CD8-positive, alpha-beta memory T cell (primary cell): ENCODE measurements at regions not wholly inside any gene's neighbourhood (a gene's known extent, or its start where the extent isn't known, plus 50 kb on each side); places are given as distances from the start of the nearest gene placed in this dataset.

ENCODE experiments used
- CTCF ChIA-PET: fragments of 350-600 bp; sonication (Branson Sonifier 250); formaldehyde crosslinking; loops from one replicate; lab custom pipeline; 2021; ENCODE audit warnings: antibody characterized with exemption; lab: Charles Lee
- POLR2A ChIA-PET: fragments of 350-600 bp; sonication (Branson Sonifier 250); formaldehyde crosslinking; loops from one replicate; lab custom pipeline; 2021; ENCODE audit warnings: antibody characterized with exemption; lab: Charles Lee
- DNase-seq, 5 donors: peaks; one replicate each; pipeline versions ENCODE4 v3.0.0 to v3.0.0-alpha.2; 2020 to 2022; ENCODE audit warnings: mixed read lengths in 1 of 5
- H3K27ac ChIP-seq: one replicate; pipeline ENCODE4 v1.7.0; 2013; ENCODE audit warnings: low read depth, mild to moderate bottlenecking, low read length, moderate library complexity
- H3K27me3 ChIP-seq: 2 replicates; pipeline ENCODE4 v1.7.0; 2013; ENCODE audit warnings: low read length, mild to moderate bottlenecking; ENCODE audit not compliant: insufficient read depth, poor library complexity, severe bottlenecking
- H3K36me3 ChIP-seq: 2 replicates; pipeline ENCODE4 v1.7.0; 2013; ENCODE audit warnings: mild to moderate bottlenecking, low read length, moderate library complexity; ENCODE audit not compliant: insufficient read depth
- H3K4me1 ChIP-seq: 2 replicates; pipeline ENCODE4 v1.7.0; 2013; ENCODE audit warnings: mild to moderate bottlenecking, low read length, moderate library complexity; ENCODE audit not compliant: insufficient read depth
- H3K4me3 ChIP-seq: 2 replicates; pipeline ENCODE4 v1.7.0; 2013; ENCODE audit warnings: mild to moderate bottlenecking, low read length
- H3K9me3 ChIP-seq: 2 replicates; pipeline ENCODE4 v1.7.0; 2013; ENCODE audit warnings: mild to moderate bottlenecking, low read length
- H3K27ac Mint-ChIP-seq, 8 donors: one replicate each; pipeline ENCODE4 v1.8.0; 2020 to 2021; ENCODE audit warnings: mixed read lengths in 8 of 8, mild to moderate bottlenecking in 6 of 8, inconsistent platforms in 3 of 8, moderate library complexity in 3 of 8
- H3K27me3 Mint-ChIP-seq, 2 donors: one replicate each; pipeline ENCODE4 v1.8.0; 2020 to 2021; ENCODE audit warnings: mixed read lengths in 2 of 2, mild to moderate bottlenecking in 1 of 2, moderate library complexity in 1 of 2
- H3K36me3 Mint-ChIP-seq, 3 donors: one replicate each; pipeline ENCODE4 v1.8.0; 2020 to 2021; ENCODE audit warnings: mixed read lengths in 3 of 3, inconsistent platforms in 1 of 3, mild to moderate bottlenecking in 1 of 3
- H3K4me1 Mint-ChIP-seq, 3 donors: one replicate each; pipeline ENCODE4 v1.8.0; 2020 to 2021; ENCODE audit warnings: mixed read lengths in 3 of 3, inconsistent platforms in 1 of 3, mild to moderate bottlenecking in 1 of 3
- H3K4me3 Mint-ChIP-seq, 7 donors: one replicate each; pipeline ENCODE4 v1.8.0; 2020 to 2021; ENCODE audit warnings: mixed read lengths in 7 of 7, mild to moderate bottlenecking in 6 of 7, moderate library complexity in 4 of 7, inconsistent platforms in 2 of 7
- H3K9me3 Mint-ChIP-seq, 5 donors: one replicate each; pipeline ENCODE4 v1.8.0; 2020 to 2022; ENCODE audit warnings: mixed read lengths in 5 of 5, mild to moderate bottlenecking in 3 of 5, moderate library complexity in 2 of 5, inconsistent platforms in 1 of 5

- Mint-ChIP-seq H3K4me1 (no peaks in the 10 kb centered on the region), H3K9me3 (peaks cover 0 to 11% (median 5%) of the 10 kb centered on the region in 5 donors), H3K4me3 (no peak overlapping the region), H3K36me3 (no peaks in the 10 kb centered on the region), H3K27ac (no peak overlapping the region), H3K27me3 (no peaks in the 10 kb centered on the region)
- H3K27ac ChIP-seq = no peak overlapping the region
- no peak for DNase-seq
- H3K36me3 ChIP-seq = no peaks in the 10 kb centered on the region
- H3K27me3 ChIP-seq = no peaks in the 10 kb centered on the region
- H3K4me1 ChIP-seq = no peaks in the 10 kb centered on the region
- ChIA-PET CTCF (no interaction called here), POLR2A (no interaction called here)
- no peak overlapping the region for H3K4me3 ChIP-seq
- H3K9me3 ChIP-seq = no peaks in the 10 kb centered on the region
Observed at GRCh38 chr2:149906886-149907285, 319.3 kb upstream of the MMADHC start.

DNA sequence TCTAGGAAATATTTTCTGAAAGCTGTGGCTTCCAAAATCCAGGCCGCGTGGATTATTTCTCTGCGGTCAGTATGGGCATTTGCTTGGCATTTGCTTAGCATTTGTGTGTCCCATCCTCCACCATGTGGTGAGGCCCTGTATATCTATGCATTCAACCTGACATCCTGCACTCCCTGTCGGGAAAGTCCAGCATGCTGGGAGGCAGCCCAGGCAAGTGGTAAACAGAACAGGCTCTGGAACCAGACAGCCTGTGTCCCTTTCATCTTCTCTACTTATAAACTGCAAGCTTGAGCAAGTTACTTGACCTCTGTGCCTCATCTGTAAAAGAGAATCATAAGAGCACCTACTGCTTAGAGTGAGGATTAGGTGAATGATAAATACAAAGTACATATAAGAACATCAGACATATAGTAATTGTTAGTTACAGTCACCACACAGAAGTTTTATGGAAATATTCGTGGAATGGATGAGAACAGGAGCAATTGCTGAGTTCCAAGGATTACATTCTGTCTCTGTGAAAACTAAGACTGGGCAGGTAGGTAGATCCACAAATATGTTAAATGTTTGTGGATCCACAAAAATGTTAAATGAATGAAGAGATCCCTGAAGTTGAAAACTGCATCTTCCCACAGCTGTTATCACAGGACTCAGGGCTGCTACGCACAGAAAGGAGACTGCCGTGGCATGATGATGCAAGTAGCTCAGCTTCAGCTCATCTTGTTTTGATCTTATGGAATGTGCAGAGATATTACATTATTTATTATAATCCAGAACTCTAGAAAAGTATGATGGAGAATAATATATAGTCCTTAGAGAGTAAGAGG, 317.0 kb upstream of the MMADHC start:
- ChIA-PET POLR2A (no interaction called here), CTCF (no interaction called here)
- H3K4me3 ChIP-seq = no peak overlapping the region
- Mint-ChIP-seq H3K36me3 (no peaks in the 10 kb centered on the region), H3K27me3 (no peaks in the 10 kb centered on the region), H3K4me1 (no peaks in the 10 kb centered on the region), H3K9me3 (peaks cover 0 to 7% (median 3%) of the 10 kb centered on the region in 5 donors), H3K27ac (no peak overlapping the region), H3K4me3 (no peak overlapping the region)
- H3K36me3 ChIP-seq = no peaks in the 10 kb centered on the region
- H3K27ac ChIP-seq = no peak overlapping the region
- no peak for DNase-seq
- H3K9me3 ChIP-seq = no peaks in the 10 kb centered on the region
- no peaks in the 10 kb centered on the region for H3K4me1 ChIP-seq
- H3K27me3 ChIP-seq = no peaks in the 10 kb centered on the region

- CTCF ChIA-PET = no interaction called here
- Histone ChIP-seq H3K36me3 (no peaks in the 10 kb centered on the region), H3K4me1 (no peaks in the 10 kb centered on the region), H3K27ac (no peak overlapping the region), H3K4me3 (no peak overlapping the region), H3K9me3 (no peaks in the 10 kb centered on the region), H3K27me3 (no peaks in the 10 kb centered on the region)
- Mint-ChIP-seq H3K36me3 (no peaks in the 10 kb centered on the region), H3K27me3 (no peaks in the 10 kb centered on the region), H3K4me3 (no peak overlapping the region), H3K4me1 (no peaks in the 10 kb centered on the region), H3K9me3 (peaks cover 0 to 9% (median 3%) of the 10 kb centered on the region in 5 donors), H3K27ac (no peak overlapping the region)
- POLR2A ChIA-PET = no interaction called here
- DNase-seq = no peak
Observed at GRCh38 chr2:149903626-149904025, 316.1 kb upstream of the MMADHC start.

- H3K27me3 Mint-ChIP-seq = no peaks in the 10 kb centered on the region
- H3K9me3 Mint-ChIP-seq = peaks cover under 1 to 9% (median 6%) of the 10 kb centered on the region in 5 donors
- H3K4me1 ChIP-seq = no peaks in the 10 kb centered on the region
- CTCF ChIA-PET = interaction anchor here (1.7 kb wide), 1 partner anchor 10 kb away, joined by 4 read pairs; no protein-coding TSS in a partner anchor
- no peak overlapping the region for H3K4me3 ChIP-seq
- H3K4me1 Mint-ChIP-seq = no peaks in the 10 kb centered on the region
- H3K4me3 Mint-ChIP-seq = no peak overlapping the region
- H3K27me3 ChIP-seq = no peaks in the 10 kb centered on the region
- no peak overlapping the region for H3K27ac Mint-ChIP-seq
- POLR2A ChIA-PET = no interaction called here
- H3K9me3 ChIP-seq = no peaks in the 10 kb centered on the region
- no peaks in the 10 kb centered on the region for H3K36me3 ChIP-seq
- no peak overlapping the region for H3K27ac ChIP-seq
- H3K36me3 Mint-ChIP-seq = no peaks in the 10 kb centered on the region
- no peak for DNase-seq
Observed at GRCh38 chr2:149902081-149902480, 314.5 kb upstream of the MMADHC start.

- CTCF ChIA-PET = interaction anchor here (1.7 kb wide), 1 partner anchor 9 kb away, joined by 4 read pairs; no protein-coding TSS in a partner anchor
- no peak overlapping the region for H3K4me3 ChIP-seq
- no peaks in the 10 kb centered on the region for H3K4me1 Mint-ChIP-seq
- no peaks in the 10 kb centered on the region for H3K9me3 ChIP-seq
- POLR2A ChIA-PET = no interaction called here
- H3K36me3 Mint-ChIP-seq = no peaks in the 10 kb centered on the region
- H3K9me3 Mint-ChIP-seq = peaks cover 2 to 9% (median 6%) of the 10 kb centered on the region in 5 donors
- H3K4me1 ChIP-seq = no peaks in the 10 kb centered on the region
- no peak for DNase-seq
- no peak overlapping the region for H3K4me3 Mint-ChIP-seq
- no peaks in the 10 kb centered on the region for H3K27me3 ChIP-seq
- no peaks in the 10 kb centered on the region for H3K27me3 Mint-ChIP-seq
- H3K27ac ChIP-seq = no peak overlapping the region
- H3K36me3 ChIP-seq = no peaks in the 10 kb centered on the region
- H3K27ac Mint-ChIP-seq = no peak overlapping the region
Observed at GRCh38 chr2:149901231-149901859, 313.8 kb upstream of the MMADHC start.

DNA sequence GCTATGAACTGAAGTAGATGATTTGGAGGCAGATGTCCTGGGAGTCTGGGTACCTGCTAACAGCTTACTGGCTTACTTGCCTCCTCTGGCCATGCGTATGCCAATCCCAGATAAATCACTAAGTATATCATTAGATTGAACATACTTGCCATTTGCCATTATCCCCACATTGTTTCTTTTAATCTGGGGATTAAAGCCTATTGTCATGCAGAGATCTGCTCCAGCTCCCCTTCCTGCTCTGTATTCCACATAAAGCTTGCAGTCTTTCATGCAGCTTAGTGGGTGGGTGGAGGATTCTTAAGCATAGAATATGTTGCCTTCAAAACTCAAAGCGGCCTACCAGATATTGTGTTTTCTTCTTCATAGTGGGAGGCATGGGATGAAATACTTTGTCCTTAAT, 311.8 kb upstream of the MMADHC start:
- CTCF ChIA-PET = no interaction called here
- H3K27me3 ChIP-seq = no peaks in the 10 kb centered on the region
- H3K36me3 ChIP-seq = no peaks in the 10 kb centered on the region
- Mint-ChIP-seq H3K9me3 (peaks cover 2 to 10% (median 7%) of the 10 kb centered on the region in 5 donors), H3K4me1 (no peaks in the 10 kb centered on the region), H3K27ac (no peak overlapping the region), H3K36me3 (no peaks in the 10 kb centered on the region), H3K4me3 (no peak overlapping the region), H3K27me3 (no peaks in the 10 kb centered on the region)
- POLR2A ChIA-PET = no interaction called here
- H3K27ac ChIP-seq = no peak overlapping the region
- H3K4me1 ChIP-seq = no peaks in the 10 kb centered on the region
- no peaks in the 10 kb centered on the region for H3K9me3 ChIP-seq
- no peak for DNase-seq
- no peak overlapping the region for H3K4me3 ChIP-seq

- Histone ChIP-seq H3K4me1 (no peaks in the 10 kb centered on the region), H3K9me3 (no peaks in the 10 kb centered on the region), H3K27ac (no peak overlapping the region), H3K4me3 (no peak overlapping the region), H3K27me3 (no peaks in the 10 kb centered on the region), H3K36me3 (no peaks in the 10 kb centered on the region)
- Mint-ChIP-seq H3K4me1 (no peaks in the 10 kb centered on the region), H3K27ac (no peak overlapping the region), H3K9me3 (peaks cover 0 to 10% (median 2%) of the 10 kb centered on the region in 5 donors), H3K36me3 (no peaks in the 10 kb centered on the region), H3K4me3 (no peak overlapping the region), H3K27me3 (no peaks in the 10 kb centered on the region)
- no peak for DNase-seq
- ChIA-PET CTCF (no interaction called here), POLR2A (no interaction called here)
Observed at GRCh38 chr2:149894760-149895159, 307.2 kb upstream of the MMADHC start.

GRCh38 chr2:149894226-149894625, 306.7 kb upstream of the MMADHC start:
- no peaks in the 10 kb centered on the region for H3K36me3 ChIP-seq

More at GRCh38 chr2:149894226-149894625, 306.7 kb upstream of the MMADHC start:
- no peak for DNase-seq
- no peaks in the 10 kb centered on the region for H3K27me3 ChIP-seq
- CTCF ChIA-PET = no interaction called here
- POLR2A ChIA-PET = no interaction called here
- H3K4me3 ChIP-seq = no peak overlapping the region
- Mint-ChIP-seq H3K4me1 (no peaks in the 10 kb centered on the region), H3K27me3 (no peaks in the 10 kb centered on the region), H3K9me3 (peaks cover 0 to 13% (median 2%) of the 10 kb centered on the region in 5 donors), H3K4me3 (no peak overlapping the region), H3K36me3 (no peaks in the 10 kb centered on the region), H3K27ac (no peak overlapping the region)
- H3K4me1 ChIP-seq = no peaks in the 10 kb centered on the region
- no peaks in the 10 kb centered on the region for H3K9me3 ChIP-seq
- H3K27ac ChIP-seq = no peak overlapping the region
